ENCODE measurements at regions not wholly inside any gene's neighbourhood (a gene's known extent, or its start where the extent isn't known, plus 50 kb on each side); places are given as distances from the start of the nearest gene placed in this dataset.

- TF ChIP-seq TCF7 (CRISPR knock-in tag; IDR thresholded peaks at IDR 0.05; ENCODE audit: low read depth) (no peak), MYBL2 (CRISPR knock-in tag; IDR thresholded peaks at IDR 0.05) (no peak)
These were observed 212.5 kb upstream of the HDAC9 start for GRCh38 chr7:18283045-18283444.
